ENCODE measurements at regions not wholly inside any gene's neighbourhood (a gene's known extent, or its start where the extent isn't known, plus 50 kb on each side); places are given as distances from the start of the nearest gene placed in this dataset.
A peak's percentile ranks its signal among the peaks of the same experiment; 100 is the strongest.

DNA sequence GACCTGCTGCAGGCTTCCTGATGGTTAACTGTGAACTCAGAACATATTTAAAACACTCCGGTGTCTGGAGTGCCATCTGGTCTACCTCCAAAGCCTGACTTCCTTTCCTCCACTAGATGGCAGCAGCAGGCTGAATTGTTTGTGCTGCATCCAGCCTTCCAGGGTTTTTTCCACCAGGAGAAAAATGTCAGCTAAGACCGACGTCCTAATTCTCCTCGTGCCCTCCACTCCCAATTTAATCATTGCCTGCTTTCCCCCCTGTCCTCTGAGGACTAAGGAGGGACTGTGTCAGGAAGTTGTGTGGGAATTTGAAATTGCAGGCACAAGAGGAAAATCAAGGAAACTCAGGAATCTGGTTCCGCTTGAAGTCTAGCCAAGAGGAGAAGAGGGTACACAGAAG, 165.2 kb upstream of the UMPS start:
- H3K27me3 ChIP-seq (ENCODE audit: control insufficient read depth in 1 of 2, insufficient read depth in 2 of 2, low read length in 2 of 2): no peaks in the 10 kb centered on the region
- no peak overlapping the region for H3K9ac ChIP-seq (ENCODE audit: low read length)
- H3K4me1 ChIP-seq (ENCODE audit: insufficient read depth, low read length): peaks cover 9% of the 10 kb centered on the region

DNA sequence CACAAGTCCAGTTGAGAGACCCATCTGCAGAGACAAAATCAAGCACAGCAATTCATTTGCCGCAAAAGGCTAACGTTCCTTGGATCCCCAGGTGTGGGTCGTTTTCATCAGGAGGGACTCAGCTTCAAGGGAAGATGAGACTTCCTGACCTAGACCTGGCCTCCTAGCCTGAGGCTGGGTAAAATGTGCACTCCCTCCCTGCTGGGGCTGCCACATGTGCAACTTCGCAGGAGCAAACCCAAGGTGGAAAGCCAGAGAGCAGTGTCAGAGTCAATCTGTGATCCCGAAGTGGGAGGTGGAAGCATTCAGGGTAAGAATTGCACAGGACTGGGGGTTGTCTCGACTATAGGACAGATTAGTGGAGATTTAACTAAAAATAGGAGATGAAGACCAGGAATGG, 164.7 kb upstream of the UMPS start:
- H3K27ac ChIP-seq (ENCODE audit: low read depth, low read length): no peak overlapping the region
- H3K9ac ChIP-seq (ENCODE audit: low read length): no peak overlapping the region
- peaks cover 9% of the 10 kb centered on the region for H3K4me1 ChIP-seq (ENCODE audit: insufficient read depth, low read length)

More for the DNA sequence above, 165.2 kb upstream of the UMPS start:
- no peaks in the 10 kb centered on the region for H3K9me3 ChIP-seq (ENCODE audit: low read length)
- H3K4me3 ChIP-seq (ENCODE audit: low read depth in 1 of 2, low read length in 2 of 2): peak overlapping the region in 1 of 2 donors; percentile 9
- no peaks in the 10 kb centered on the region for H3K36me3 ChIP-seq (ENCODE audit: insufficient read depth, low read length)
- H3K27ac ChIP-seq (ENCODE audit: low read depth, low read length): no peak overlapping the region

DNA sequence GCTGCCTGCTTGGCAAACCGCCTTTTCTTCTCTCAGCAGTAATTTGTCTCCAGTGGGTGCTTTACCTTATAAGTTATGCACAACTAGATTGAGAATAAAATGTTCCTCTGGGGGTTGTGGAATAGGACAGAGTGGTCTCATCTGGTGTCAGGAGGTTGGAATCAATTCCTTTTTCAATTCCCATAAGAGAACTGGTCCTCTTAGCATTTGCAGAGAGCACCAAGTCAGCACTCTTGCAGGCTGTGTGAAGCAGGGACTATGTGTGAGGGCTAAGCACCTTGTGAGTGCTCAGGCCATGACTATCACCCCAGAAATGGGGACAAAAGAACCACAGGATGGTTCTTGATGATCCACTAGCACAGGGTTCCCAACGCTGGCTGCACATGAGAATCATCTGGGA, 163.6 kb upstream of the UMPS start:
- no peak overlapping the region for H3K4me3 ChIP-seq (ENCODE audit: low read depth in 1 of 2, low read length in 2 of 2)
- no peaks in the 10 kb centered on the region for H3K9me3 ChIP-seq (ENCODE audit: low read length)
- H3K4me1 ChIP-seq (ENCODE audit: insufficient read depth, low read length): peaks cover 9% of the 10 kb centered on the region
- H3K27ac ChIP-seq (ENCODE audit: low read depth, low read length): no peak overlapping the region
- no peaks in the 10 kb centered on the region for H3K27me3 ChIP-seq (ENCODE audit: control insufficient read depth in 1 of 2, insufficient read depth in 2 of 2, low read length in 2 of 2)
- no peak overlapping the region for H3K9ac ChIP-seq (ENCODE audit: low read length)
- H3K36me3 ChIP-seq (ENCODE audit: insufficient read depth, low read length): no peaks in the 10 kb centered on the region

More for the DNA sequence above, 164.7 kb upstream of the UMPS start:
- Histone ChIP-seq H3K36me3 (ENCODE audit: insufficient read depth, low read length) (no peaks in the 10 kb centered on the region), H3K27me3 (ENCODE audit: control insufficient read depth in 1 of 2, insufficient read depth in 2 of 2, low read length in 2 of 2) (no peaks in the 10 kb centered on the region), H3K4me3 (ENCODE audit: low read depth in 1 of 2, low read length in 2 of 2) (peak overlapping the region in 1 of 2 donors; percentile 9), H3K9me3 (ENCODE audit: low read length) (no peaks in the 10 kb centered on the region)

DNA sequence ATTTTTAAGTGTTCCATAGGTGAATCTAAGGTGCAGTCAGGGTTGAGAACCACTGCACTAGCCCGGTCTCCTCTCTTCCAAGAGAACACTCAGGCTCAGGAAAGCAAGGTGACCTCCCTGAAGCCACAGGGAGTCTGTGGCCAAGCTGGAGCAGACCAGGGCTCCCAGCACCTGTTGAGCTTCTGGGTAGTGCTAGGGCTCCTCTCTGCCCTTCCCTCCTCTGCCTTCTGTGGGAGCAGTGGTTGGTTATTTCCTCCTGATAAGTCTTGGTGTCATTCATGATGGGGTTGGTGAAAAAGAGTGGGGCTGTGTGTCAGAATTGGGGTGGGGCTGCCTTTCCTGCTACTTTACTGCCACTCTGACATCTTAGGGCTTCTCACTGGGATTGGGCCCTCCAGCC, 163.1 kb upstream of the UMPS start:
- H3K9me3 ChIP-seq (ENCODE audit: low read length): no peaks in the 10 kb centered on the region
- H3K4me1 ChIP-seq (ENCODE audit: insufficient read depth, low read length): peaks cover 9% of the 10 kb centered on the region
- no peak overlapping the region for H3K27ac ChIP-seq (ENCODE audit: low read depth, low read length)
- H3K27me3 ChIP-seq (ENCODE audit: control insufficient read depth in 1 of 2, insufficient read depth in 2 of 2, low read length in 2 of 2): no peaks in the 10 kb centered on the region
- H3K4me3 ChIP-seq (ENCODE audit: low read depth in 1 of 2, low read length in 2 of 2): no peak overlapping the region
- no peak overlapping the region for H3K9ac ChIP-seq (ENCODE audit: low read length)
- H3K36me3 ChIP-seq (ENCODE audit: insufficient read depth, low read length): no peaks in the 10 kb centered on the region

DNA sequence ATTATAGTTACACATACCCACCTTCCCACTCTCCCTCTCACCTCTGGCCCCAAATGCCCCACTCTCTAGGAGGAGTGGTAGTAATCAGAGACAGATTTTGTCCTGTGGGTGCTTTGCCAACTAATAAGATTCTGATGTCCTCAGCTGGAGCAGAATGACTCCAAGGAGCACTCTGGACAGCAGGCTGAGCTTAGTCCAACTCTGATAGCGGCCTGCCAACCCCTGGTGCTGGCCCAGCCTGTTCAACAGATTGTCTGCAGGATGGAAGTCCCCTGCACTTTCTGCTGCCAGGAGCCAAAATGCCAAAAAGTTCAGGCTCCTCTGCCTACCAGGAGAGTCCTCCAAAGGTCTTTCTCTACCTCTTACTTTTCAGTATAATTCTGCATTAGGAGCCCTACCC, 160.5 kb upstream of the UMPS start:
- H3K9me3 ChIP-seq (ENCODE audit: low read length): no peaks in the 10 kb centered on the region
- H3K4me1 ChIP-seq (ENCODE audit: insufficient read depth, low read length): peaks cover 8% of the 10 kb centered on the region
- H3K36me3 ChIP-seq (ENCODE audit: insufficient read depth, low read length): no peaks in the 10 kb centered on the region
- no peak overlapping the region for H3K4me3 ChIP-seq (ENCODE audit: low read depth in 1 of 2, low read length in 2 of 2)
- no peaks in the 10 kb centered on the region for H3K27me3 ChIP-seq (ENCODE audit: control insufficient read depth in 1 of 2, insufficient read depth in 2 of 2, low read length in 2 of 2)
- H3K9ac ChIP-seq (ENCODE audit: low read length): no peak overlapping the region
- H3K27ac ChIP-seq (ENCODE audit: low read depth, low read length): no peak overlapping the region

- no peaks in the 10 kb centered on the region for H3K9me3 ChIP-seq (ENCODE audit: low read length)
- H3K27ac ChIP-seq (ENCODE audit: low read depth, low read length): no peak overlapping the region
- H3K4me1 ChIP-seq (ENCODE audit: insufficient read depth, low read length): peaks cover 4% of the 10 kb centered on the region
- no peaks in the 10 kb centered on the region for H3K36me3 ChIP-seq (ENCODE audit: insufficient read depth, low read length)
- no peak overlapping the region for H3K9ac ChIP-seq (ENCODE audit: low read length)
- H3K4me3 ChIP-seq (ENCODE audit: low read depth in 1 of 2, low read length in 2 of 2): no peak overlapping the region
- H3K27me3 ChIP-seq (ENCODE audit: control insufficient read depth in 1 of 2, insufficient read depth in 2 of 2, low read length in 2 of 2): no peaks in the 10 kb centered on the region
These were observed 160.0 kb upstream of the UMPS start for GRCh38 chr3:124570232-124570631.

DNA sequence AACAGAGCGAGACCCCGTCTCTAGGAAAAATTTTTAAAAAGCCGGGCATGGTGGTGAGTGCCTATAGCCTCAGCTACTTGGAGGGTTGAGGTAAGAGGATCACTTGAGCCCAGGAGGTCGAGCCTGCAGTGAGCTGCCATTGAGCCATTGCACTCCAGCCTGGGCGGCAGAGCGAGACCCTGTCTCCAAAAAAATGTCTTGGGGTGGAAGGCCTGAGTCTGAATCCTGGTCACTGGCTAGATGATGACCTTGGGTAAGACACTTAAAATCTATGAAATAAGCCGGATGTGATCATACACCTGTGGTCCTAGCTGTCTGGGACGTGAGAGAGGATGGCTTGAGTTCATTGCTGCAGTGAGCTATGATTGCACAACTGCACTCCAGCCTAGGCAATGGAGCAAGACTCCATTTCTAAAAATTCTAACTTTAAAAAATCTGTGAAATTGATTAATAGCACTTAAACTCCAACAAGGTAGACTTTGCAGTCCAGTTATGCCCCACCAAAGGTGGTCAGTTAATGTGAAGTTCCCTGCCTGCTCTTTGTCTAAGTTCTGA, 157.3 kb upstream of the UMPS start:
- Histone ChIP-seq H3K4me1 (ENCODE audit: insufficient read depth, low read length) (no peaks in the 10 kb centered on the region), H3K4me3 (ENCODE audit: low read depth in 1 of 2, low read length in 2 of 2) (no peak overlapping the region), H3K27ac (ENCODE audit: low read depth, low read length) (no peak overlapping the region), H3K9ac (ENCODE audit: low read length) (no peak overlapping the region), H3K27me3 (ENCODE audit: control insufficient read depth in 1 of 2, insufficient read depth in 2 of 2, low read length in 2 of 2) (no peaks in the 10 kb centered on the region), H3K36me3 (ENCODE audit: insufficient read depth, low read length) (no peaks in the 10 kb centered on the region), H3K9me3 (ENCODE audit: low read length) (no peaks in the 10 kb centered on the region)

- Histone ChIP-seq H3K9ac (ENCODE audit: low read length) (no peak overlapping the region), H3K4me1 (ENCODE audit: insufficient read depth, low read length) (no peaks in the 10 kb centered on the region), H3K4me3 (ENCODE audit: low read depth in 1 of 2, low read length in 2 of 2) (no peak overlapping the region), H3K36me3 (ENCODE audit: insufficient read depth, low read length) (no peaks in the 10 kb centered on the region), H3K9me3 (ENCODE audit: low read length) (no peaks in the 10 kb centered on the region), H3K27me3 (ENCODE audit: control insufficient read depth in 1 of 2, insufficient read depth in 2 of 2, low read length in 2 of 2) (no peaks in the 10 kb centered on the region), H3K27ac (ENCODE audit: low read depth, low read length) (no peak overlapping the region)
These were observed 156.2 kb upstream of the UMPS start for GRCh38 chr3:124574012-124574411.

DNA sequence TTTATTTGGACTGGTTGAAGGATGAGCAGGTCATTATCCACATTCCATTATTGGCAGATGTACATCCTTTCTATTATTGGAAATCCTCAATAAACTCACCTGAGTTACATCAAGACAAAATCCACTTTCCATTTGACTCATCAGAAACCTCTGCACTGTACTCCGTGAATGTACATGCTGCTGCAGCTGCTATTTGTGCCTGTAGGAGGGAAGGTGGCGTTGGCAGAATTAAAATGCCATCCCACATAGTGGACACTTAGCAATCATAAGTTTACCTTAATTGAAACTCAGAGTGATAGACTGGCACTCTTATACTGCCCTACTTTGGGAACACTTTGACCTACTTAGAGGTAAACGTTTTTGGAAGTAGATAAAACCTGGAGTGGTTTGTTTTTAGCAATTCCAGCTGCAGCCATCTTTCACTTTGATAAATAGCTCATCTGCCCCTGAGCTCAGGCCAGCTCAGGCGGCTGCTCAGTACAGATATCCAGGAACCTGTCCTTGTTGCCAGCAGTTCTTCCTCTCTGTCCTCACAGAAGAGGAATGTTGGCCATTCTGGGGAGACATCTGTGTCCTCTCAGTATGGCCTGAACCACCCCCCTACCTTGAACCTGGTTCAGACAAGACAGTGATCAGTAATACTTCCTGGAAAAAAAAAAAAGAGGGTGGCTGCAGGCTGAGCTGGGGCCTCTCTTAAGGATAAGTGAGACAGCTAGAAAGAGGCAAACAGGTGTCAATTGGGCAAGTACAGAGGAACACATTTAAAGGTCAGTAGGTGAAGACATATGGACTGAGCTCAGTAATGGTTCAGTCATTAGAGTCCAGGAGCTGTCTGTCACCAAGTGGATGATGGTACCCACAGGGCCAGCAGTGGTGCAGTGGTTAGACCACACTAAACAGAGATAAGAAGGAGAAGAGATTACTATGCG, 153.4 kb upstream of the UMPS start:
- Histone ChIP-seq H3K9ac (ENCODE audit: low read length) (no peak overlapping the region), H3K27ac (ENCODE audit: low read depth, low read length) (no peak overlapping the region), H3K27me3 (ENCODE audit: control insufficient read depth in 1 of 2, insufficient read depth in 2 of 2, low read length in 2 of 2) (no peaks in the 10 kb centered on the region), H3K4me3 (ENCODE audit: low read depth in 1 of 2, low read length in 2 of 2) (no peak overlapping the region), H3K9me3 (ENCODE audit: low read length) (no peaks in the 10 kb centered on the region), H3K36me3 (ENCODE audit: insufficient read depth, low read length) (no peaks in the 10 kb centered on the region), H3K4me1 (ENCODE audit: insufficient read depth, low read length) (no peaks in the 10 kb centered on the region)

GRCh38 chr3:124577494-124578167, 152.6 kb upstream of the UMPS start:
- Histone ChIP-seq H3K4me1 (ENCODE audit: insufficient read depth, low read length) (no peaks in the 10 kb centered on the region), H3K4me3 (ENCODE audit: low read depth in 1 of 2, low read length in 2 of 2) (no peak overlapping the region), H3K27me3 (ENCODE audit: control insufficient read depth in 1 of 2, insufficient read depth in 2 of 2, low read length in 2 of 2) (no peaks in the 10 kb centered on the region), H3K9me3 (ENCODE audit: low read length) (no peaks in the 10 kb centered on the region), H3K27ac (ENCODE audit: low read depth, low read length) (no peak overlapping the region), H3K9ac (ENCODE audit: low read length) (no peak overlapping the region), H3K36me3 (ENCODE audit: insufficient read depth, low read length) (no peaks in the 10 kb centered on the region)

- H3K9me3 ChIP-seq (ENCODE audit: low read length): no peaks in the 10 kb centered on the region
- H3K36me3 ChIP-seq (ENCODE audit: insufficient read depth, low read length): no peaks in the 10 kb centered on the region
- no peak overlapping the region for H3K27ac ChIP-seq (ENCODE audit: low read depth, low read length)
- peaks cover 0 to 9% of the 10 kb centered on the region in 2 donors for H3K27me3 ChIP-seq (ENCODE audit: control insufficient read depth in 1 of 2, insufficient read depth in 2 of 2, low read length in 2 of 2)
- H3K9ac ChIP-seq (ENCODE audit: low read length): no peak overlapping the region
- peaks cover 4% of the 10 kb centered on the region for H3K4me1 ChIP-seq (ENCODE audit: insufficient read depth, low read length)
- H3K4me3 ChIP-seq (ENCODE audit: low read depth in 1 of 2, low read length in 2 of 2): no peak overlapping the region
These were observed 150.6 kb upstream of the UMPS start for GRCh38 chr3:124579641-124580040.

Data from muscle layer of colon (tissue), 2 donors.